GM18520 (cell line): ENCODE measurements at regions not wholly inside any gene's neighbourhood (a gene's known extent, or its start where the extent isn't known, plus 50 kb on each side); places are given as distances from the start of the nearest gene placed in this dataset.
"Not testable (repeated sequence)": the region's sequence is repeated elsewhere in the genome, so short reads cannot be mapped to it uniquely, and the experiment has no call there.

Experiments used
- ATAC-seq: cut with Tn5 transposase; IDR thresholded peaks from one replicate; pipeline ENCODE4 v1.9.1; 2021; ENCODE audit not compliant: unreplicated experiment

DNA sequence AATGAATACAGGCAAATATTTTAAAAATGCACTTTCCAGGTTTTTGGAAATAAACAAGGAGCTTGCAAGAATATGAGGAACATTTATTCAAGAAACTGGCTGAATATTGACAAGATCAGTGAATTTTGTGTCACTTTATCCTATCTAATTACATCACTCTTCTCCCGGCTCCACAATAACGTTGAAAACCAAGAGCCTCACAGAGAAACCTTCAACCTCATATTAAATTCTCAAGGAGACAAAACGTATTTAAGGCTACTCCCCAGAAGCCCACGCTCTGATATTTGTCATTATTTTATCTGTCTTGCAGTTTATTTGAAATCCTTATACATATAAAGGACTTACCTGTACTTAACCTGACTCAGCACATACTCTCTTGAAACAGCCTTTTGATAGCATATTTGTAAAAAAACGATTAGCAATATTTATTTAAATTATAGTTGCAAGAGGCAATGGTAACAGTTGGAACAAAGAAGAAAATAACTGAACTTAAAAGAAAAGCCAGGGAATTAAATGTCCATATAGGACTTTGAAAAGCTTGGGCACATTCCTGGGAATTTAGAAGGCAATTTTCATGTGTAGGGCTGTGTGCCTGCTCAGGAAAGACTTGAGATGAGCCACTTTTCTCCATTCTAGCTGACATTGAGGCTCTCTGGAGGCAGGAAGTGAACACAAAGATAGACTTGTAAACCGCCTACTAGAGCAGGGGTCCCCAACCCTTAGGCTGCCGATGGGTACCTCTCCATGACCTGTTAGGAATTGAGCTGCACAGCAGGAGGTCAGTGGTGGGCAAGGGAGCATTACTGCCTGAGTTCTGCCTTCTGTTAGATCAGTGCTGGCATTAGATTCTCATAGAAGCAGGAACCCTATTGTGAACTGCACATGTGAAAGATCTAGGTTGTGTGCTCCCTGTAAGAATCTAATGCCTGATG is 636.4 kb downstream of the SLC16A7 start:
- no peak for ATAC-seq

DNA sequence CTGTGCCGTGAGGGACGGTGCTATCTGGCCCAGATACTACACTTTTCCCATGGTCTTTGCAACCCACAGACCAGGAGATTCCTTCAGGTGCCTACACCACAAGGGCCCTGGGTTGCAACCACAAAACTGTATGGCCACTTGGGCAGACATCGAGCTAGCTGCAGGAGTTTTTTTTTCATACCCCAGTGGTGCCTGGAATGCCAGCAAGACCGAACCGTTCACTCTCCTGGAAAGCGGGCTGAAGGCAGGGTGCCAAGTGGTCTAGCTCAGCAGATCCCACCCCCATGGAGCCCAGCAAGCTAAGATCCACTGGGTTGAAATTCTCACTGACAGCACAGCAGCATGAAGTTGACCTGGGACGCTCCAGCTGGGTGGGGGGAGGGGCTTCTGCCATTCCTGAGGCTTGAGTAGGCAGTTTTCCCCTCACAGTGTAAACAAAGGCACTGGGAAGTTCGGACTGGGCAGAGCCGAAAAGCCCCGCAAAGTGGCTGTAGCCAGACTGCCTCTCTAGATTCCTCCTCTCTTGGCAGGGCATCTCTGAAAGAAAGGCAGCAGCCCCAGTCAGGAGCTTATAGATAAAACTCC is 638.9 kb downstream of the SLC16A7 start:
- ATAC-seq, result not testable (repeated sequence)

GRCh38 chr12:60235261-60235660 is 639.4 kb downstream of the SLC16A7 start:
- no peak for ATAC-seq

- ATAC-seq, result not testable (repeated sequence)
Measured at GRCh38 chr12:60236416-60236815, 640.6 kb downstream of the SLC16A7 start.

DNA sequence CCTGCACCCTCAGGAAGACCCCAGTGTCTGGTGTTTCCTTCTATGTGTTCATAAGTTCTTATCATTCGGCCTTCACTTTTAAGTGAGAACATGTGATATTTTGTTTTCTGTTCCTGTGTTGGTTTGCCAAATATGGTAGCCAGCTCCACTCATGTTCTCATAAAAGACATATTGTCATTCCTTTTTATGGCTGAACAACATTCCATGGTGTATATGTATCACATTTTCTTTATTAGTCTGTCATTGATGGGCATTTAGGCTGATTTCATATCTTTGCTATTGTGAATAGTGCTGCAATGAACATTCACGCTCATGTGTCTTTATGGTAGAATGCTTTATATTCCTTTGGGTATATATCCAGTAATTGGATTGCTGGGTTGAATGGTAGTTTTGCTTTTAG is 645.1 kb downstream of the SLC16A7 start:
- no peak for ATAC-seq

DNA sequence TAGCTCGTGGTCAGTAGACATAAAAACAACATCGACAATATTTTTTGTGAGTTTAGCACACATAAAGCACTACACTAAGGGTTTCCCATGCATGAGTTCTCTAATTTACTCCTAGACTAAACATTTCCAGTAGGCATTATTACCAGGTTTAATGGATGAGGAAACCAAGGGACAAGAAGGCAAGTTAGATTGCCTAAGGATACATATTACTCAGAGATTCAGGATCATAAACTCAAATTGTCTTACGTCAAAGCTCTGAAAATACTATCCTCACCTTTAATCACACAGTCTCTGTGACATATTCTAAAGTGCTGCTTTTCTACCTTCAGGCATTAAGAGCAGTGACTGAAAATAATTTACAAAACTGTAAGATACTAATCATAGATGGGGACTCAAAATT is 655.3 kb downstream of the SLC16A7 start:
- ATAC-seq, result no peak

DNA sequence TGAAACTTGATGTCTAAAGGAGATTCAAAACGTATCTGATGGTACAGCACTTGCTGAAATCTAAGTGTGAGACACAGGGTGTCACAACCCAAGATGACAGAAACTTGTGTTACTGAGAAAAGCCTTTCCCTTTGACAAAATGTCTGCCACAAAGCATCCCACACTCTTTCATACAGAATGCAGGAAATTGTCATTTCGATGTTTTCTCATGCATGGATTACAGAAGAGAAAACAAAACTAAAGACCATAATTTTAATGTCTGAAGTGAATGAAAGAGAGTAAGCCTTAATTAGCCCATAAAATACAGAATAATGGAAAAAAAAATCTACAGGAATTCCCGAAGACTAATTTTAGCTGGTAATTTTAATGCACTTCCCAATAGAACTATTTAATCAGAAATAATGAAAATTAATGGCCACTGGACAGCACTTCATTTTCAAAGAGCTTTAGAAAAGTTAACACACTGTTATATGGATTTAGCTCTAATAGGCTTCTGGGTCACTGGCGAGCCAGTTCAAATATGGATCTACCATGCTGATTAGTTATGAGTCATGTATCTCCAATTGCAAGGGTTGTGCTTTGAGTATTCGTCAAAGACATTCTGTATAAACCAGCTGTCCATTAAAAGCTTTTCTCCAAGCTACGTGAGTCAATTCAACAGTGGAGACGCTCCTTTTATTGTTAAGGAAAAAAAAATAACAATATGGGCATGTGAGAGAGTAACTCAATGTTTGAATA is 656.7 kb downstream of the SLC16A7 start:
- ATAC-seq, result no peak

DNA sequence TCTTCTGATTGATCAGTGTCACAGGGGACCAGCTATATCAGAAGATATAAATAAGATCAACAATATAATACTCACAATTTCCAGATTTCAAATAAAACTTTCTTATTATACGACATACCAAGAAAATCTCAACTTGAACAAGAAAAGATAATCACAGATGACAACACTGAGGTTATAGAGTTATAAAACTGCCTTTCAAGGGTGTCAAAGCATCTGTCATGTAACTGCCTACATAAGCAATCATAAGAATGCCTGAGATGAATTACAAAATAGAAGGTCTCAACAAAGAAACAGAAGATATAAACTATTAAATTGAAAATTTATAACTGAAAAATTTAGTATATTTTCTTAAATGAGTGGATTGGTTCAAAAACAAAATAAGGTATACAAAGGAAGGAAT is 659.2 kb downstream of the SLC16A7 start:
- ATAC-seq, result no peak

- no peak for ATAC-seq
Measured at GRCh38 chr12:60257063-60257462, 661.2 kb downstream of the SLC16A7 start.

DNA sequence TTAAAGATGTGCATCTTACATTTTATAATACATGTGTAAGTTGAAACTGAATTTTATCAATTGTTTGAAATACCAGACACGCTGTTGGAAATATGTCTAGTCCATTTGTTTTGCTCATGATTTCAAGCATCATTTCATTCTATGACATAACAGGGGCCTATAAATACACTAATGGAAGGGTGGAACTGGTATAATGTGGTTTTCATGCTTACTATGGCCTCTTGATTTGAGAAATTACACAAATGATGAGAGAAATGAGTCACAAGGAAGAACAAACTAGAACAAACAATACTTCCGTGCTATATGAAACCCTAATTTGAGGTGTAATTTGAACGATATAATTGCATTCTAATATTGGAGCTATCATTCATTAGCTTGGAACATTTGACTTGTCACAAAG is 663.4 kb downstream of the SLC16A7 start:
- ATAC-seq, result no peak

- ATAC-seq, result no peak
Measured at GRCh38 chr12:60262378-60262777, 666.5 kb downstream of the SLC16A7 start.

DNA sequence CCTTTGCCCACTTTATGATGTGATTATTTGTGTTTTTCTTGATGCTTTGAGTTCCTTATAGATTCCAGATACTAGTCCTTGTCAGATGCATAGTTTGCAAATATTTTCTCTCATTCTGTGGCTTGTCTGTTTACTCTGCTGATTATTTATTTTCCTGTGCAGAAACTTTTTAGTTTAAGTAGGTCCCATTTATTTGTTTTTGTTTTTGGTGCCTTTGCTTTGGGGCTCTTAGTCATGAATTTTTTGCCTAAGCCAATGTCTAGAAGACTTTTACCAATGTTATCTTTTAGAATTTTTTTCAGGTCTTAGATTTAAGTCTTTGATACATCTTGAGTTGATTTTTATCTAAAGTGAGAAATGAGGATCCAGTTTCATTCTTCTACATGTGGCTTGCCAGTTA is 667.3 kb downstream of the SLC16A7 start:
- ATAC-seq, result no peak

DNA sequence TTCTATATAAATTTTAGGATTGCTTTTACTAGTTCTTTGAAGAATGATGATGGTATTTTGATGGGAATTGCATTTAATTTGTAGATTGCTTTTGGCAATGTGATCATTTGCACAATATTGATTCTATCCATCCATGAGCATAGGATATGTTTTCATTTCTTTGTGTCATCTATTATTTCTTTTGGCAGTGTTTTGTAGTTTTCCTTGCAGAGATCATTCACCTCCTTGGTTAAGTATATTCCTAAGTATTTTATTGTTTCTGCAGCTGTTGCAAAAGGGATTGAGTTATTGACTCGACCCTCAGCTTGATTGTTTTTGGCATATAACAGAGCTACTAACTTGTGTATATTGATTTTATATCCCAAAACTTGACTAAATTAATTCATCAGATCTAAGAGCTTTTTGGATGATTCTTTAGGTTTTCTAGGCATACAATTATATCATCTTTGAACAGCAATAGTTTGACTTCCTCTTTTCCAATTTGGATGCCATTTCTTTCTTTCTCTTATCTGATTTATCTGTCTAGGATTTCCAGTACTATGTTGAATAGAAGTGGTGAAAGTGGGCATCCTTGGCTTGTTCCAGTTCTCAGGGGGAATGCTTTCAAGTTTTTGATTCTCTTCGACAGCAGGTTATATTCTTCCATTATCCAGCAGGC is 668.1 kb downstream of the SLC16A7 start:
- no peak for ATAC-seq

DNA sequence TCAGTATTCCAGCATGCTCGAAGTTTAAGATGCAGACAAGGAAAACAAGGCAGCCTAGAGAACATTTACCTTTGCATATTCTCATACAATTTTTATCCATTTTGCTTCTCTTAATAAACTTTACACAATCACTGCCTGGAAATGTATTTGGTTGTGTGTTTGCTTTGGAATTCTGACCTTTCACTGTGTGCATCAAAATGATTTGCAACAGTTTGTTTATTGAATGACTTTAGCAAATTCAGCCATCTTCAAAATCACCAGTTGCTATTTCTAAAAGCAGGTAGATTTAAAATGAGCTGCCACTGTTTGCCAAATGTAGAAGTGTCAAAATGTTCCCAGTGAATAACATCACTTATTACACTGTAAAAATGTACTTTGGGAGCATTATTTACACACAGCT is 669.9 kb downstream of the SLC16A7 start:
- ATAC-seq, result no peak

DNA sequence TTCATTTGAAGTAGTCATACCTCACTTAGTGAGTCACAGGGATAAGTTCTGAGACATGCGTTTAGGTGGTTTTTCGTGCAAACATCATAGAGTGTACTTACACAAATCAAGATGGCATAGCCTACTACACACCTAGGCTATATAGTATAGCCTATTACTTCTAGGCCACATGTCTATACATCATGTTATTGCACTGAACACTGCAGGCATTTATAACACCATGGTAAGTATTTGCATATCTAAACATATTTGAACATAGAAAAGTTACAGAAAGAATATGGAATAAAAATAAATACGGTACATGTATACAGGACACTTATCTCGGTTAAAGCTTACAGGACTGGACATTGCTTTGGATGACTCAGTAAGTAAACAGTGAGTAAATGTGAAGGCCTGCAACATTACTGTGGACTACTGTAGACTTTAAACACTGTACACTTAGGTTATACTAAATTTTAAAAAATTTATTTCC is 670.6 kb downstream of the SLC16A7 start:
- no peak for ATAC-seq

GRCh38 chr12:60269611-60270269 is 673.9 kb downstream of the SLC16A7 start:
- ATAC-seq, result no peak

DNA sequence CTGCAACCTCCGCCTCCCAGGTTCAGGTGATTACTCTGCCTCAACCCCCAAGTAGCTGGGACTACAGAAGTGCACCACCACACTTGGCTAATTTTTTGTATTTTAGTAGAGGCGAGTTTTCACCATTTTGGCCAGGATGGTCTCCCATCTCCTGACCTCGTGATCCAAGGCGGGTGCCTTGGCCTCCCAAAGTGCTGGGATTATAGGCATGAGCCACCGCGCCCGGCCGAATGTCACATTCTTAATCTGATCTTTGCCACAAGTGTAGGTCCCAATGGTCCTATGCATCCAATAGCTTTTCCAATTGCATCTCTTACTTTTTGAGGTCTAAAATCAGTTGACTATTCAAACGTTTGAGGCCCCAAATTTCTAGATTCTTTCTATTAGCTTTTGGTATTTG is 676.0 kb downstream of the SLC16A7 start:
- ATAC-seq, result no peak

- no peak for ATAC-seq
Measured at GRCh38 chr12:60278209-60278608, 682.4 kb downstream of the SLC16A7 start.

GRCh38 chr12:60279221-60279620 is 683.4 kb downstream of the SLC16A7 start:
- ATAC-seq, result no peak

DNA sequence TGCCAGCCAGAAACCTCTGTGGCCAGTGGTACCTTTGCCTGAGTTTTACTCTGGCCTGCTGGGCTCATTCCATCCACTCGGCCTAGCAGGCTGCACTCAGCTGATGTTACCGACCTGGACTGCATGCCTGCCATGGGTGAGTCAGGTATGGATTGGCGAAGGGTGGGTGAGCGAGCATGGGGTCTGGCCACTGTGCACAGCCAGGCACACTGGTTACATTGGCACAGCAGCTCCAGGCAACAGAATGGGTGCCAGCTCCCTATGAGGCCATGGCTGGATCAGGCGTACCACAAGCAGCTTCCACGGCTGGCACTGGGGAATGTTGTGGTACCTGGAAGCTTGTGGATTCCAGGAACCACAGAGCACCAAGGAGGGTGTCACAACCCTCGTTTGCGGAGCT is 685.7 kb downstream of the SLC16A7 start:
- no peak for ATAC-seq

GRCh38 chr12:60290532-60290931 is 694.7 kb downstream of the SLC16A7 start:
- no peak for ATAC-seq
